ENCODE measurements at regions not wholly inside any gene's neighbourhood (a gene's known extent, or its start where the extent isn't known, plus 50 kb on each side); places are given as distances from the start of the nearest gene placed in this dataset.
"Not testable (repeated sequence)": the region's sequence is repeated elsewhere in the genome, so short reads cannot be mapped to it uniquely, and the experiment has no call there.

GRCh38 chr1:79302380-79302930 lies 295.9 kb upstream of the ADGRL4 start:
- no peak for DNase-seq

GRCh38 chr1:79295967-79296366 lies 289.4 kb upstream of the ADGRL4 start:
- no peak for DNase-seq

- no peak for DNase-seq
Measured at GRCh38 chr1:79293611-79294010, 287.1 kb upstream of the ADGRL4 start.

- DNase-seq: no peak
Measured at GRCh38 chr1:79290927-79291474, 284.5 kb upstream of the ADGRL4 start.

- DNase-seq: no peak
Measured at GRCh38 chr1:79287982-79288381, 281.5 kb upstream of the ADGRL4 start.

- DNase-seq: no peak
Measured at GRCh38 chr1:79285667-79286066, 279.1 kb upstream of the ADGRL4 start.

GRCh38 chr1:79283451-79283850 lies 276.9 kb upstream of the ADGRL4 start:
- no peak for DNase-seq

GRCh38 chr1:79281442-79281841 lies 274.9 kb upstream of the ADGRL4 start:
- DNase-seq: no peak

GRCh38 chr1:79271759-79272158 lies 265.2 kb upstream of the ADGRL4 start:
- DNase-seq: no peak

- DNase-seq: no peak
Measured at GRCh38 chr1:79264975-79265818, 258.7 kb upstream of the ADGRL4 start.

GRCh38 chr1:79264285-79264684 lies 257.8 kb upstream of the ADGRL4 start:
- DNase-seq: no peak

GRCh38 chr1:79262745-79263258 lies 256.3 kb upstream of the ADGRL4 start:
- no peak for DNase-seq

GRCh38 chr1:79259390-79260336 lies 253.1 kb upstream of the ADGRL4 start:
- no peak for DNase-seq

GRCh38 chr1:79255421-79255820 lies 248.9 kb upstream of the ADGRL4 start:
- no peak for DNase-seq

- no peak for DNase-seq
Measured at GRCh38 chr1:79252598-79252997, 246.1 kb upstream of the ADGRL4 start.

GRCh38 chr1:79239840-79240239 lies 233.3 kb upstream of the ADGRL4 start:
- no peak for DNase-seq

GRCh38 chr1:79235301-79236002 lies 228.9 kb upstream of the ADGRL4 start:
- DNase-seq: no peak

- no peak for DNase-seq
Measured at GRCh38 chr1:79232818-79233217, 226.3 kb upstream of the ADGRL4 start.

- not testable (repeated sequence) for DNase-seq
Measured at GRCh38 chr1:79230751-79231150, 224.2 kb upstream of the ADGRL4 start.

GRCh38 chr1:79226963-79227362 lies 220.4 kb upstream of the ADGRL4 start:
- no peak for DNase-seq

- no peak for DNase-seq
Measured at GRCh38 chr1:79224537-79224936, 218.0 kb upstream of the ADGRL4 start.

- DNase-seq: no peak
Measured at GRCh38 chr1:79220509-79220908, 214.0 kb upstream of the ADGRL4 start.
